ENCODE measurements at regions not wholly inside any gene's neighbourhood (a gene's known extent, or its start where the extent isn't known, plus 50 kb on each side); places are given as distances from the start of the nearest gene placed in this dataset.

DNA sequence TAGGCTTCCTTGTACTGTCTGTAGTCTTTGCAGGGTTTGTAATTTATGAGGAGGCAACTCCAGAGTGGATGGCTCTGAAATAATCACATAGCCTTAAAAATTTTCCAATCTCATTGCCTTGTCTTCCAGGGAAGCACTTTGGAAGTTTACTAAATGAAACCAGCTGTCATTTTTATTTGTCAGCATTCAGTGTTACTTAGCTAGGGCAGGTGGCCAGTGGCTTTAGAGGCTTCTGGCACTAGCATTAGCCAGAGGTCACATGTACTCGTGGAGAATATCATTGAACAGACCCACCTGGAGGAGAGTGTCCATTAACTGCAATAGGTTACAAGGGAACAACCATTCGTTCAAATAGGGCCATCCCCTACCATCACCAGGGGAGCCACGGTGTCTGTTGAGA, 160.3 kb upstream of the SLC28A3 start (continued):
- no peak for TF ChIP-seq JUN (IDR thresholded peaks at IDR 0.05; ENCODE audit: low read depth, low read length)
- no peak for TF ChIP-seq SAP30 (IDR thresholded peaks at IDR 0.05; ENCODE audit: insufficient read depth, insufficient replicate concordance, low read length)
- no peak for TF ChIP-seq TBP (IDR thresholded peaks at IDR 0.05; ENCODE audit: low read depth, low read length)
- TF ChIP-seq ASH2L (IDR thresholded peaks at IDR 0.05; ENCODE audit: low read length) = no peak
- no peak for TF ChIP-seq SIX5 (IDR thresholded peaks at IDR 0.05; ENCODE audit: low read depth, low read length)
- TF ChIP-seq, protein P1, sequence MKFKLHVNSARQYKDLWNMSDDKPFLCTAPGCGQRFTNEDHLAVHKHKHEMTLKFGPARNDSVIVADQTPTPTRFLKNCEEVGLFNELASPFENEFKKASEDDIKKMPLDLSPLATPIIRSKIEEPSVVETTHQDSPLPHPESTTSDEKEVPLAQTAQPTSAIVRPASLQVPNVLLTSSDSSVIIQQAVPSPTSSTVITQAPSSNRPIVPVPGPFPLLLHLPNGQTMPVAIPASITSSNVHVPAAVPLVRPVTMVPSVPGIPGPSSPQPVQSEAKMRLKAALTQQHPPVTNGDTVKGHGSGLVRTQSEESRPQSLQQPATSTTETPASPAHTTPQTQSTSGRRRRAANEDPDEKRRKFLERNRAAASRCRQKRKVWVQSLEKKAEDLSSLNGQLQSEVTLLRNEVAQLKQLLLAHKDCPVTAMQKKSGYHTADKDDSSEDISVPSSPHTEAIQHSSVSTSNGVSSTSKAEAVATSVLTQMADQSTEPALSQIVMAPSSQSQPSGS (IDR thresholded peaks at IDR 0.05; ENCODE audit: low read length) = no peak

All from H1 (cell line).